GM10248 (cell line): ENCODE measurements at regions not wholly inside any gene's neighbourhood (a gene's known extent, or its start where the extent isn't known, plus 50 kb on each side); places are given as distances from the start of the nearest gene placed in this dataset.

Experiments used
- CTCF ChIA-PET: fragments of 300-600 bp; sonication (Branson Sonifier 250); formaldehyde crosslinking; extraction: SDS; loops from one replicate; lab custom pipeline; 2021; ENCODE audit warnings: antibody characterized with exemption; lab: Yijun Ruan, JAX
- POLR2A ChIA-PET: fragments of 350-650 bp; sonication (Branson Sonifier 250); formaldehyde crosslinking; extraction: SDS; loops from one replicate; lab custom pipeline; 2020; ENCODE audit warnings: antibody characterized with exemption; lab: Yijun Ruan, JAX
- DNase-seq: peaks from one replicate; pipeline ENCODE4 v3.0.0; 2012; ENCODE audit errors: extremely low spot score
- CTCF ChIP-seq: IDR thresholded peaks from 2 replicates; pipeline ENCODE4 v1.5.1; 2012; ENCODE audit warnings: mild to moderate bottlenecking, low read depth; ENCODE audit errors: extremely low read depth, missing control alignments, control extremely low read depth

DNA sequence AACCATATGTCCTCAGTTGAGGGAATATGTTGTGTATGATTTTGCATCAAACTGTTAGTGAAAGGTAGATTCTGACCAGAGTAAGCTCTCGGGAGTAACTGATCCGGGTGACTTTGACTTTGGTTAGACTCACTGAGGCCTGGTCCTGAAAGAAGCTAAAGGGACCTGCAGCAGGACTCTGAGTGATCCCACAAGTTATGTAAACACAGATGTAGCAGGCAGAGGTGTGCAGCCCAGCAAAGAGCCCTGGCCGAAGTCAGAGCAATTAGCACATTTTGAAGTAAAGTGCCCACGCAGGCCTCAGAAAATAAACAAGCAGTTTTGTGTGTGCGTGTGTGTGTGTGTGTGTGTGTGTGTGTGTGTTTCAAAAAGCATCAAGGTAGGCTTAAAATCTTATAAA is 245.6 kb upstream of the FERD3L start:
- no peak for DNase-seq
- no peak for TF ChIP-seq CTCF
- ChIA-PET POLR2A (no interaction called here), CTCF (interaction anchor here (1.6 to 2.1 kb wide), 2 partner anchors 13 to 97 kb away, joined by 4 to 5 read pairs; no protein-coding TSS in a partner anchor)

GRCh38 chr7:19381321-19381720 is 236.1 kb upstream of the FERD3L start:
- no peak for DNase-seq
- ChIA-PET CTCF (no interaction called here), POLR2A (no interaction called here)
- no peak for TF ChIP-seq CTCF

- DNase-seq, result no peak
- ChIA-PET POLR2A (no interaction called here), CTCF (interaction anchor here (0.8 to 1.4 kb wide), 4 partner anchors 9 to 37 kb away, joined by 3 read pairs; no protein-coding TSS in a partner anchor)
- no peak for TF ChIP-seq CTCF
These were observed 233.1 kb upstream of the FERD3L start for GRCh38 chr7:19378345-19378714.

DNA sequence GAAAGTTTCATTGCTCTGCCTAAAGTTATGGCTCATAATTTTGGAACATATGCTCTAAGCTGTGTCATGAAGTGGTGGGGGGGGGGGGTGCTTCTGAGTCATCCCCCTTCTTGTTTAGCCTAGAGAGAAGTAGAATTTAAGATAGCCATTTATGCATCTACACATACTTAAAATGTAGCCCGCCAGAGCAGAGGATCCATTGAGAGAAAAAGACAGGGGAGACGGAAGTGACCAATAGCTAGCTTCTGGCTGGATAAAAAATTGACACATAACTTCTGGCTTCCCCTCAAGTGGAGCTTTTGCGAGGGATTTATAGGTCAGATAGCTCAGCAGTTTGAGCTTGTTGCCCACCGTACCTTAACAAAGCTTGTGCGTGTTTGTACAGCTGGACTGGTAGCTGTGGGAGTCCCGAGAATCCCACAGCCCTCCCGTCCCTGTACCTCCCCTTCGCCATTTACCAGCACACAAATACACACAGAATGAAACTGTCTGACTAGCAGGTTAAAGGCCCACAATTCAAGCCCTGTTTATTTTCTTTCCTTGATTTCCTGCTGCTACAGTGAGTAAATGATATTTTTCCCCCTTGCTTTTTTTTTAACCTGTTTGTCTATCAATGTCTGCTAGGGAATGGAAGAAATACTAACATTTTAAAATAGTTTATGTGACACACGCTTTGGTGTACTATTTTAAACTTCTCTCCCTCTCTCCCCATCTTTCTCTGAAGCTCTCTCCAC is 232.6 kb upstream of the FERD3L start:
- TF ChIP-seq CTCF, result no peak

GRCh38 chr7:19376538-19376937 is 231.3 kb upstream of the FERD3L start:
- ChIA-PET POLR2A (no interaction called here), CTCF (interaction anchor here (0.8 kb wide), 1 partner anchor 8 kb away, joined by 3 read pairs; no protein-coding TSS in a partner anchor)
- DNase-seq, result no peak
- TF ChIP-seq CTCF, result no peak

More for the DNA sequence above, 232.6 kb upstream of the FERD3L start:
- no peak for DNase-seq
- ChIA-PET POLR2A (no interaction called here), CTCF (interaction anchor here (0.8 to 1.3 kb wide), 3 partner anchors 9 to 19 kb away, joined by 3 read pairs; no protein-coding TSS in a partner anchor)

GRCh38 chr7:19375976-19376375 is 230.8 kb upstream of the FERD3L start:
- DNase-seq, result no peak
- POLR2A ChIA-PET, result no interaction called here
- CTCF ChIA-PET, result no interaction called here
- TF ChIP-seq CTCF, result no peak

DNA sequence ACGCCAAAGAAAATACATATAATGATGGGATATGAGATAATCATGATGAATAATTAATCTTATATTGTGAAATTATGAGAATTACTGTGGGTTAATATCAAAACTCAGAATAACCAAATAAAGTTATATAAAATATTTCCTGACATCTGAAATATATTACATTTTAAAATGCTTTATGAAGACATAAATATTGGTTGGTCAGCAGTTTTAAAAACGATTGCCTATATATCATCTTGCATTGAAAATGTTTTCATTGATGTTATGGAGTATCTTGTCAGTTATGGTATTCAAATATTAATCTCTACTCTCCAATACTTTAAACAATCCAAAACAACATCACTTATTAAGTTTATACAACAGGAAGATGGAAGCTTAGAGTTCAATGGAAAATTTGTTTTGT is 228.1 kb upstream of the FERD3L start:
- ChIA-PET CTCF (no interaction called here), POLR2A (no interaction called here)
- no peak for TF ChIP-seq CTCF
- DNase-seq, result no peak
